Stimulated activated CD8-positive, alpha-beta memory T cell treated with anti-CD3 and anti-CD28 coated beads, Interleukin-4, amount 100 ng/mL, for 48 hours (primary cell): ENCODE measurements at regions not wholly inside any gene's neighbourhood (a gene's known extent, or its start where the extent isn't known, plus 50 kb on each side); places are given as distances from the start of the nearest gene placed in this dataset.

Experiments used
- DNase-seq: peaks from one replicate; pipeline ENCODE4 v3.0.0-alpha.2; 2020

DNA sequence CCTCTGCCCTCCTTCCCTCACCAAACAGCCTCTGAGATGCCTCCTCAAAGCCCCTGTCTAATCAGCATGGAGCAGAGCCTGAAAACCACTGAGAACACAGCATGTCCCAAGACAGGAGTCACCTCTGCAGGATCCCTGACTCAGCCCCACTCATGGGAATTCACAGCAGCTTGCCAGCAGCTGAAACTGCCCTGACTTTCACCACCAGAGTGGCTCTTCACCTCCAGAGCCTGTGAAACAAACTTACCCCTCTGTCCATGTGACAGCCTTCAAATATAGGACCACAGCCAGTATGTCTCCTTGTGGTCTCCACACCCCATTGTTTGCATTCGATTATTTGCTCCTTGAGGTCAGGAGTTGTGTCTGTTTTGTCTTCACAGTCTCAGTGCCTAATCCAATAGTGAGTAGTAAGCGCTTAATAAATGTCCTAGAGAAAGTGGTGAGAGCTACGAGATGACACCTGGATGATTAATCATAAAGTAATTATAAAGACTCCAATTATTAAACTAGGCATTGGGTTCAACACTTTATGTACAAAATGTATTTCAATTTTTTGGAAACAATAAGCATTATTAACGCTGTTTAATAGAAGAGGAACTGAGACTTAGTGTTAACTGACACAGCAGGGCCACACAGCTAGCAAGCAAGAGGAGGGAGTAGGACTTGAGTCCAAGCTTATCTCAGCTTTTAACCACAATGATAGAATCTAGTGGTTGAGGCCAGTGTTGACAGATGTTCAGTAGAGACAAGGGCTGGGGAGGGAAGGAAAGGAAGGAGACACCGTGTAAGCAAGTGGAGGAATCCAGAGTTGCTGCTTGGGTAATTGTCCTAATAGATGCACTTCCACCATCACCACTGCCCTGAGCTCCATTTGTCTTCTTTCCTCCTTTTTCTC is 358.7 kb upstream of the TNP1 start:
- peak; percentile 24 for DNase-seq

GRCh38 chr2:217216982-217217381 is 357.1 kb upstream of the TNP1 start:
- DNase-seq: no peak

DNA sequence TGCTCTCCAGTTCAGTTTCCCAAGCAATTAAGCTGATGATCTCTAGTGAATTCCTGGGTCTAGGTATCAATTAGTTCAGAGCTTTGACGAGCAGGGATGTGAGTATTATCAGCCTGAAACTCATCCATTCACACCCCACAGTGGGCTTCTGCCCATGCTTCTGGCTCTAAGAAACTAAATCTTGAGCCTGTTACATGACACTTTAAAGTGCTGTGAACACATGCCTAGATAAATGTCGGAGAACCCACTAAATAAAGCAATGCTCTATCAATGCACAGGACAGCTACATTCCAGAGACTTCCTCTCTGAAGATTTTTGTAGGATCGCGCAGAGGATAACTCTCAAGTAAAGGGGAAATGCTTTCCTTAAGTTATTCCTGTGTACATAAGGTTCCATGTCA is 356.5 kb upstream of the TNP1 start:
- no peak for DNase-seq

DNA sequence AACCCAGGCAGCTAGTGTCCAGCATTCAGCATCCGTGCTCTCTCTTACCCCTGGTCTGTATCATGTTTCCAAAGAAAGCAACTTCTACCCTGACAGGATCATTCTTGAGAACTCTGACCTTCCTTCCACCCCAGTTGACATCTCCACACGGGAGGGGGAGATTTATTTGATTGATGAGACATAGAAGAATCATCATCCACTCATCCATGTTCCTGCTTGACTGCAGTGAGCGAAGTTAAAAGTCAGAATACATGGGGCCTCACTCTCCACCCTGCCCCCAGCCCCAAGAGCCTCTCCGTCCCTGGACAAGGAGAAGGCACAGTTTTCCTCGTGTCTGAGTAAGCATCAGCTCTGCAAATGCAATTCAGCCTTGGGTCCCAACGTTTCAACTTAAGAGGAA is 356.0 kb upstream of the TNP1 start:
- DNase-seq: no peak

DNA sequence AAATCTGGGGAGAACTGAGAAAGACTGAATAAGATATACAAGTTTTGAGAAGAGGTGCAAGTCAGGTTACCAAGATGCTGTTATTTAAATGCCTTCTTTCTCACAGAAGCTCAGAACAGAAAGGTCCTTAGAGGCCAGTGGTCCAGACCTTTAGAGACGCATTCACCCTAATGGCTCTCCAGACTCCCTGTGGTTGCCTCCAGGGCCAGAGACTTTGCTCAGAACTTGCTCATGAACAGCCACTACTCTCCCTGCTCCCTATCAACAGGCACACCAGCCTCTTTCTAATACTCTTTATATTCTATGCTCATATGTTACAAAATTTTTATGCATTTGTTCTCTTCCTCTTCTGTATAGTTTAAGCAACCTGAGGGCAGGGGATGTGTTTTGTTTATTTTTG is 349.0 kb upstream of the TNP1 start:
- no peak for DNase-seq

DNA sequence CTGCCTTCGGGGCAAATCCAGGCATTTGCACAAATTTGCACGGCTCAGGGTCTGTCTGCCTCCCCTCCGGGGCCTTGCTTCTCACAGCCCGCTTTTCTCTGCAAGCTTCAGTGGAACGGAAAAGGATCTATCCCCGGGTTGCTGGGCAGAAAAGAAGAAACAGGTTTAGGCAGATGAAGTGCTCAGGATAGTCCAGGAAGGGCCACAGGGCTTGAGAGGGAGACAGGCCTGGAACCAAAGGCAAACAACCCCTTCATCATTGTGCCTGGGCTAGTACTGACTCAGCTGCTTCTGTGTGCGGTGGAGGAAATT is 347.8 kb upstream of the TNP1 start:
- no peak for DNase-seq

DNA sequence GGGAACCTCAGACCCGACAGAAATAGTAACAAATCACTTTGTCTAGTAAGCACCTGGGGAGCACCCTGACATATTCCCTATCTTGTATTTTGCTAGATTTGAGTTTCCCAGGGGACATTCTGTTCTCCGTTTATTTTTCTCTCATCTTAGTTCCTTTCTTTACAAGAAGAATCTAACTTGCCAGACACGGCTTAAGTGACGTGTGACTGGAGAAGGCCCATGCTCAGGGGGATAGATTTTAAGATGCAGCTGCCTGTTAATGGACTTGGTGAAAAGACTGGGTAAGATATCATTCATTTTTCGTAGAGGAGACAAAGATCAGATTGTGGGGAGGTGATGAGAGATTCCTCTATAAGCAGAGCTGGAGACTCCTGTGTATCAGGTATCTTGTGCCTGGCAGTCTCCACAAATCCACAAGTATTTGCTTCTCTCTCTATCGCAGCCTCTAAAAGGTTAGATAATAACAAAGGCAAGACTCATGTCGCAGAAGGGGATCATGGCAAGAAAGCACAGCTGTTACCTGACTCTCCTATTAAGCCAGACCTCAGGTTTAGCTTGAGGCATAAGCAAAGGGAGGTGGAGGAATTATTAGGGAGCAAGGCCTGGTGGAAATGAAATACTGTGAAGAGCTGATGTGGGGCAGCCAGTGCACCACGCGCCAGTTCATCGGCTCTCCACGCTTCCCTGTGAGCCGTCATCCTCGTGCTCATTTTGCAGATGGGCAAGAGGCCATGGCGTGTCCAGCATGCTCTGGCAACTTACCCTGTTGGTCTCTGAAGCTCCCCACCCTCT is 347.2 kb upstream of the TNP1 start:
- DNase-seq: no peak

DNA sequence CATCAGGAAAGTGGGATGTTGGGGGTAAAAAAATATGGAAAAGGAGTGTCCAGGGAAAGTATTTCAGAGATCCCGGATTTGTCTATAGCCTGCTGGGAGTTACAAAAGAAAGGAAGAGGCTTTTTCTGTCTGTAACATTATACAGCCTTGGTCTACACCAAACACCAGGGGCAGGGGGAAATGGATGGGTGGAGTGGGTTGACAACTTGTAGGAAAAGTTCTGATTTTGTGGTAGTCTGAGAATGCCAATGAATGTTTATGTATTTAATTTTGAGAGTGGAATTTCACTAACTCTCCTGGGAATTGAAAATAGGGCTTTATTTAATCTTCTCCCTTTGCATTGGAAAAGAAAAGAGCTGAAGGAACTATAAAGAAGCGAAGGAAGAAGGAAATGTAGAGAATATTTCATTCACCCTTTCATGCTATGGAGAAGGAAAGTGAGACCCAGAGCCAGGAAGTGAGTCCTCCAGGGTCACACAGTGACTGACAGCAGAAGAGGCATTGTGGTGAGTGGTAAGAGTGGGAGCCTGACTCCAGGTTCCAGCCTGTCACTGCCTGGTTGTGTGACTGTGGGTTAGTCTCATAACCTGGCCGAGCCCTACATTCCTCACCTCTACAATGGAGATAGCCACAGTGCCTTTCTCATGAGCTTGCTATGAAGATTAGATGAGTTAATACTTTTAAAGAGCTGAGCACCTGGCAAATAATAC is 346.3 kb upstream of the TNP1 start:
- no peak for DNase-seq

DNA sequence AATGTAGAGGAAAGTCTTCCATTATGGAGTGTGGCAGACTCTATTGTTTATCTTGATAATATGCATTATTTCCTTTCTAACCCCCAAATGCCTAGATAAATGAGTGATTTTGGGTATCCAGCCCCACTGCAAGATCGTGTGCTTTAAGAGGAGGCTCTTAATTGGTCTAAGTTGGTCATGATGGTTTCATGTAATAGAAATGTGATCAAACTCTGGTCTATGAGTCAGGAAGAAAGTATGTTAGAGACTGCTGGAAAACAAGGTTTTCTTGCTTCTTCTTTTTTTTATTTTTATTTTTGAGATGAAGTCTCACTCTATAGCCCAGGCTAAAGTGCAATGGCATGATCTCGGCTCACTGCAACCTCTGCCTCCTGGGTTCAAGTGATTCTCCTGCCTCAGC is 344.5 kb upstream of the TNP1 start:
- no peak for DNase-seq

GRCh38 chr2:217203086-217203485 is 343.2 kb upstream of the TNP1 start:
- DNase-seq: no peak

DNA sequence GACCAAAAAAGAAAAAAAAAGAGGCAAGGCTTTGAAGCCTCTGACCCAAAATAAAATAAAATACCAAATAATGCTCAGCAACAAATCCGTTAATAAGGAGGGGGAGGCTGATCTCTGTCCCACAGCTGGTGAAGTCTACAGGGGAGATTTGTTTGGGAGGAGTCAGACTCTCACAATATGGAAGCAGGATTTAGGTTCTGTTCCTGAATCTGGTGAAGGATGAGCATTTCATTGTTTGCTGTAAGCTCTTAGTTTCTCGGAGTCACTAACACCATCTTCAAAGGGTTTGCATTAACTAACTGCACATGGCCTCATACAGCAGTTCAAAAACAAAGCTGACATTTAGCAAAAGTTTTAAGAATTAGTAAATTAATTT is 339.4 kb upstream of the TNP1 start:
- no peak for DNase-seq

- no peak for DNase-seq
Measured at GRCh38 chr2:217195658-217196446, 336.0 kb upstream of the TNP1 start.

GRCh38 chr2:217195016-217195415 is 335.2 kb upstream of the TNP1 start:
- DNase-seq: no peak

- no peak for DNase-seq
Measured at GRCh38 chr2:217193431-217194340, 333.8 kb upstream of the TNP1 start.

DNA sequence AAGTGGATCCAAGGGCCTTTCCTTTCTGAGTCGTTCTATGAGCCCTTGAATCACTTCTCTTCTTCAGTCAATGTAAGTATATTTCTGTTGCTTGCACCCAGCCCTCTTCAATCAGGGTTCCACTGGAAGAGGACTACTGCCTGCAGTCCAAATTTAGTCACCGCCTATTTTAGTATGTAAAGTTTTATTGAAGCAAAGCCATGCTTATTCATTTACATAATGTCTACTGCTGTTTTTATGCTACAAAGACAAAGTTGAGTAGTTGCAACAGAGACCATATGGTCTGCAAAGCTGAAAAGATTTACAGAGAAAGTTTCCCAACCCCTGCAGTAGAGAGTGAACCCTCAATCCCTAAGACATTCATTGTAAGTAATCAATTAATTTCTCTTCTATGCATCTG is 332.5 kb upstream of the TNP1 start:
- DNase-seq: no peak

DNA sequence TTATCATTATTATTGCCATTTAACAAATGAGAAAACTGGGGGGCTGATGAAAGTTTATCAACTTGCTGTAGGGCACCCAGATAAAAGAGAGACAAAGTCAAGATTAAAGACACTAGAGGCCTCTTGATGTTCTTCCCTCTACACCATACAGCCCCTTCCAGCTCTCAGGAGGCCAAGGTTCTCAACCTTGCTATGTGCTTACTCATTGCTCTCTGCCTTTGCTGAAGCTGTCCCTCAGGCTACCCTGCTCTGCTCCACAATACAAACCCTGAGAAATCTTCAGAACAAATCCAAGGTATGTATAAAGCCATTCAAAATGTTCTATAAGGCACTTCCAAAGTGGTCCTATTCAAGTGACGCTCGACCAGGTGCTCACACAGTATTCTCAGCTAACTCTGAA is 329.9 kb upstream of the TNP1 start:
- no peak for DNase-seq

GRCh38 chr2:217189131-217189530 is 329.3 kb upstream of the TNP1 start:
- DNase-seq: no peak

GRCh38 chr2:217186668-217187159 is 326.9 kb upstream of the TNP1 start:
- no peak for DNase-seq

DNA sequence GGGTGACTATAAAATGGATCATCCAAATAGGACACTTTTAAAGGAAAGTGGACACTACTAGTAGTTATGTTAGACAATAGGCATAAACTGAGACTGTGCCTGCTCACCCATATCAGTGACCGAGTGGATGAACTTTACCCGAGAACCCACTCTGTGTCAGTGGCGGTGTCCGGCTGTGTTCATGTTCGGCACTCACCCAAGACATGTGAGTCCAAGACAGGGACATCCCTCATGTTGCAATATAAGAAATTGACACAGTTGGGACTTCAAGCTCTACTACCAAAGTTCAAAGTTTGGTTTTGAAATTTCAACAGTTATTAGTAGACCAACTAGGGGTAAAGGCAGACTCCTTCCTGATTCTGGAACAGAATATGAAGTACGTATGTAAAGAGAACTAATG is 326.3 kb upstream of the TNP1 start:
- no peak for DNase-seq

GRCh38 chr2:217185265-217185995 is 325.6 kb upstream of the TNP1 start:
- DNase-seq: no peak

- no peak for DNase-seq
Measured at GRCh38 chr2:217184242-217184641, 324.4 kb upstream of the TNP1 start.
